Endothelial cell of umbilical vein (primary cell): ENCODE measurements at regions not wholly inside any gene's neighbourhood (a gene's known extent, or its start where the extent isn't known, plus 50 kb on each side); places are given as distances from the start of the nearest gene placed in this dataset.
A peak's percentile ranks its signal among the peaks of the same experiment; 100 is the strongest.

Experiments
- BruUV-seq: library from RNA; stranded (reverse); fragments of 400-500 nt; replicated peaks from 2 replicates; lab custom pipeline; 2021; lab: Mats Ljungman, UMichigan
- CTCF ChIA-PET: fragments of 300-600, 350-600 bp; sonication (Branson Sonifier 250); formaldehyde crosslinking; loops from one replicate; lab custom pipeline; 2021; ENCODE audit warnings: antibody characterized with exemption, inconsistent platforms; lab: Charles Lee
- POLR2A ChIA-PET: fragments of 300-600, 350-600 bp; sonication (Branson Sonifier 250); formaldehyde crosslinking; loops from one replicate; lab custom pipeline; 2021; ENCODE audit warnings: antibody characterized with exemption, inconsistent platforms; lab: Charles Lee
- DNase-seq: peaks from one replicate; pipeline ENCODE4 v3.0.0-alpha.2; 2011; ENCODE audit warnings: low read depth, low spot score
- FAIRE-seq: peaks from 2 replicates; lab custom pipeline; 2011; peaks lifted over from hg19 to GRCh38; lab: Jason Lieb, UNC
- H2AFZ ChIP-seq: 2 replicates; pipeline ENCODE4 v1.6.0; 2012; ENCODE audit warnings: low read depth, low read length, control low read depth, inconsistent platforms
- H3K27ac ChIP-seq: 2 replicates; pipeline ENCODE4 v1.5.1; 2011; ENCODE audit warnings: low read depth, mild to moderate bottlenecking, control low read depth, low read length, moderate library complexity; ENCODE audit not compliant: insufficient read depth
- H3K27me3 ChIP-seq, 2 experiments: 2 replicates each; pipeline versions ENCODE4 v1.6.0 to v1.6.1; 2011; ENCODE audit warnings: low read length in 2 of 2, mixed read lengths in 1 of 2; ENCODE audit not compliant: control insufficient read depth in 2 of 2, insufficient read depth in 2 of 2
- H3K36me3 ChIP-seq, 2 experiments: 2 replicates in 1 of 2; 3 replicates in 1 of 2; pipeline ENCODE4 v1.5.1; 2011; ENCODE audit warnings: low read length in 2 of 2, mild to moderate bottlenecking in 1 of 2, moderate library complexity in 1 of 2; ENCODE audit not compliant: control insufficient read depth in 2 of 2, insufficient read depth in 2 of 2; ENCODE audit errors: extremely low read depth in 1 of 2
- H3K4me1 ChIP-seq: 3 replicates; pipeline ENCODE4 v1.5.1; 2011; ENCODE audit warnings: mild to moderate bottlenecking, low read length; ENCODE audit not compliant: control insufficient read depth, insufficient read depth; ENCODE audit errors: extremely low read depth
- H3K4me2 ChIP-seq: 2 replicates; pipeline ENCODE4 v1.6.1; 2011; ENCODE audit warnings: low read length, control low read depth, mixed read lengths; ENCODE audit not compliant: insufficient read depth
- H3K4me3 ChIP-seq, 3 experiments: fragments of 200-600 bp in 1 of 3; sonication (generic), shearing (Covaris generic) in 1 of 3; replicated peaks in 1 of 3; 2 replicates each; pipeline ENCODE4 v1.5.1; 2011 to 2016; ENCODE audit warnings: control low read depth in 3 of 3, low read length in 3 of 3, mild to moderate bottlenecking in 2 of 3, inconsistent platforms in 1 of 3, low read depth in 1 of 3, moderate library complexity in 1 of 3; ENCODE audit not compliant: insufficient read depth in 1 of 3
- H3K79me2 ChIP-seq: 2 replicates; pipeline ENCODE4 v1.6.0; 2012; ENCODE audit warnings: low read length, inconsistent platforms; ENCODE audit not compliant: control insufficient read depth, insufficient read depth
- H3K9ac ChIP-seq: replicated peaks from 2 replicates; pipeline ENCODE3; 2011; ENCODE audit warnings: low read length, control low read depth; ENCODE audit not compliant: insufficient read depth; ENCODE audit errors: extremely low read depth
- H3K9me1 ChIP-seq: replicated peaks from 3 replicates; pipeline ENCODE4 v1.6.0; 2011; ENCODE audit warnings: mild to moderate bottlenecking, low read length; ENCODE audit not compliant: control insufficient read depth, insufficient read depth; ENCODE audit errors: extremely low read depth
- H3K9me3 ChIP-seq: replicated peaks from 2 replicates; pipeline ENCODE4 v1.5.1; 2012; ENCODE audit warnings: low read length, inconsistent platforms; ENCODE audit not compliant: control insufficient read depth, insufficient read depth
- H4K20me1 ChIP-seq: replicated peaks from 2 replicates; pipeline ENCODE3; 2011; ENCODE audit warnings: mild to moderate bottlenecking, low read length; ENCODE audit not compliant: control insufficient read depth, insufficient read depth; ENCODE audit errors: extremely low read depth
- EZH2 ChIP-seq: IDR thresholded peaks from 2 replicates; pipeline ENCODE4 v1.6.1; 2012; ENCODE audit warnings: borderline replicate concordance, low read depth, mild to moderate bottlenecking, moderate library complexity, low read length, inconsistent platforms; ENCODE audit not compliant: severe bottlenecking
- FOS ChIP-seq: IDR thresholded peaks from 2 replicates; pipeline ENCODE4 v1.6.1; 2011; ENCODE audit warnings: mild to moderate bottlenecking, low read length, moderate library complexity, borderline replicate concordance; ENCODE audit not compliant: insufficient read depth
- GATA2 ChIP-seq: IDR thresholded peaks from 2 replicates; pipeline ENCODE4 v1.7.0; 2011; ENCODE audit warnings: low read depth, mild to moderate bottlenecking, moderate library complexity, mixed read lengths, low read length; ENCODE audit not compliant: insufficient read length, insufficient read depth
- JUN ChIP-seq: IDR thresholded peaks from 2 replicates; pipeline ENCODE4 v1.6.1; 2011; ENCODE audit warnings: borderline replicate concordance, low read depth; ENCODE audit not compliant: insufficient read length, insufficient read depth
- MYC ChIP-seq: IDR thresholded peaks from one replicate; pipeline ENCODE4 v1.6.1; 2011; ENCODE audit warnings: mild to moderate bottlenecking, low read depth, low read length
- POLR2A ChIP-seq: IDR thresholded peaks from 2 replicates; pipeline ENCODE4 v1.6.1; 2012; ENCODE audit warnings: low read depth, mild to moderate bottlenecking, control low read depth, low read length
- POLR2AphosphoS5 ChIP-seq: IDR thresholded peaks from 2 replicates; pipeline ENCODE4 v1.6.1; 2012; ENCODE audit warnings: low read depth, mild to moderate bottlenecking, control low read depth, low read length, moderate library complexity; ENCODE audit not compliant: insufficient read depth
- dilution Hi-C: fragments of 300-500 bp; cut with MboI; formaldehyde crosslinking; loops from one replicate; pipeline ENCODE4 v1.15.0; 2019; ENCODE audit warnings: low sequenced_read_pairs; ENCODE audit not compliant: extremely low pct_ligation_motif_present
- intact Hi-C: fragments of 100-400 bp; cut with micrococcal nuclease; formaldehyde crosslinking; loops from one replicate; pipeline ENCODE4 v1.10.0; 2022
- TF ChIP-seq, protein P1 (sequence below), 2 donors: IDR thresholded peaks; 1 replicate in 1 of 2; 2 replicates in 1 of 2; pipeline ENCODE4 v1.5.1; 2011; ENCODE audit warnings: low read length in 2 of 2, mild to moderate bottlenecking in 2 of 2, moderate library complexity in 2 of 2, control low read depth in 1 of 2, inconsistent platforms in 1 of 2, low read depth in 1 of 2; ENCODE audit not compliant: insufficient read depth in 1 of 2; ENCODE audit errors: extremely low read depth in 1 of 2
- TF ChIP-seq, protein P2 (sequence below): IDR thresholded peaks from 2 replicates; pipeline ENCODE4 v1.6.1; 2011; ENCODE audit not compliant: insufficient read depth, insufficient read length

DNA sequence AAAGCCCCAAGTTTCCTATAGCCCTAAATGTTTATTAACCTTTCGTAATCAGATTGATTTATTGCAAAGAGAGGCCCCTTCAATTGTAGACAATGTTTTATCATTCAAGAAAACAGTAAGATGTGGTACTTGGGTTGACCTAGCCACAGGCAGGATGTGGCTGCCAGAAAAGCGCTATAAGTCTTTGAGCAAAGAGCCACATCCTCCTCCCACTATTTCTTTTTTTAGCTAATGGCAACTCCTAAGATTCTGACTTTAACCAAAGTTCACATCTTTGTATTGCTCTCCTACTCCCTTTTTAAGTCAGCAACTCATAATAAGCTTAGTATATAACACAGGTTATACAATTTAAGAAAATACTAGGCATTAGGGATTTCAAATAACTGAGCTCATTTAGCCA is 70.7 kb upstream of the PPP3CA start:
- BruUV-seq: no TSS peak
- peaks cover 24% of the 10 kb centered on the region for H3K4me1 ChIP-seq
- no peaks in the 10 kb centered on the region for H3K27me3 ChIP-seq
- no peaks in the 10 kb centered on the region for H3K79me2 ChIP-seq
- ChIA-PET CTCF (interaction anchor here (1.1 kb wide), 2 partner anchors 10 to 24 kb away, joined by 3 to 4 read pairs; no protein-coding TSS in a partner anchor), POLR2A (no interaction called here)
- H3K36me3 ChIP-seq: no peaks in the 10 kb centered on the region
- H3K9me3 ChIP-seq: no peaks in the 10 kb centered on the region
- no peak overlapping the region for H3K4me3 ChIP-seq
- intact Hi-C loops: loop anchor here (2.0 to 5.0 kb wide), 2 partner anchors 71 to 156 kb away; partner anchors contain the start of gene PPP3CA
- TF ChIP-seq POLR2A: no peak
- dilution Hi-C loops: no loop called here
- no peaks in the 10 kb centered on the region for H3K9me1 ChIP-seq
- H3K9ac ChIP-seq: no peak overlapping the region
- H4K20me1 ChIP-seq: no peaks in the 10 kb centered on the region
- DNase-seq (peak; percentile 10), FAIRE-seq (no peak)
- H2AFZ ChIP-seq: no peak overlapping the region
- H3K4me2 ChIP-seq: no peak overlapping the region
- no peak overlapping the region for H3K27ac ChIP-seq

DNA sequence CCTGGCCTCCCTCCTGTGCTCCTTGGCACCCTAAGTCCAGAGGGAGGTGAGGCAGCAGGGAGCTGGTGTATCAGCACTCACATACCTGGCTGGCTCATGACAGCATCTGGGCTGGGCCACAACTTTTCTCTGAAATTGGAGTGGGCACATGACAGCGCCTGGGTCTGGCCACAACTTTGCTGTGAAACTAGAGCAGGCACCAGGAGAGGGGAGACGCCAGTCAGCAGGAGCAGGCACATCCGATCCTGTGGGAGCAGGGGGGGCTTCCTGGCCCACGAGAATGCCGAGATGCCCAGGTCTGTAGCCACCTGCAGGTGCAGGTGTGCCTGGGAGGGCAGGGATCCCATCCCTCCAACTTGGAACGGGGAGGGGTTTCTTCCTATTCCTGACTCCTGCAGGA is 69.7 kb upstream of the PPP3CA start:
- dilution Hi-C loops: no loop called here

More for the DNA sequence above, 69.7 kb upstream of the PPP3CA start:
- no peak overlapping the region for H3K4me3 ChIP-seq
- H3K36me3 ChIP-seq: no peaks in the 10 kb centered on the region
- H3K4me1 ChIP-seq: peaks cover 24% of the 10 kb centered on the region
- CTCF ChIA-PET: interaction anchor here (1.1 kb wide), 1 partner anchor 11 kb away, joined by 4 read pairs; no protein-coding TSS in a partner anchor
- intact Hi-C loops: loop anchor here (5.0 kb wide), 1 partner anchor 155 kb away; no protein-coding TSS in a partner anchor
- no peaks in the 10 kb centered on the region for H3K27me3 ChIP-seq
- TF ChIP-seq EZH2 (no peak), JUN (no peak), MYC (no peak), POLR2A (no peak), POLR2AphosphoS5 (no peak), GATA2 (no peak), FOS (no peak)
- TF ChIP-seq, protein P1, sequence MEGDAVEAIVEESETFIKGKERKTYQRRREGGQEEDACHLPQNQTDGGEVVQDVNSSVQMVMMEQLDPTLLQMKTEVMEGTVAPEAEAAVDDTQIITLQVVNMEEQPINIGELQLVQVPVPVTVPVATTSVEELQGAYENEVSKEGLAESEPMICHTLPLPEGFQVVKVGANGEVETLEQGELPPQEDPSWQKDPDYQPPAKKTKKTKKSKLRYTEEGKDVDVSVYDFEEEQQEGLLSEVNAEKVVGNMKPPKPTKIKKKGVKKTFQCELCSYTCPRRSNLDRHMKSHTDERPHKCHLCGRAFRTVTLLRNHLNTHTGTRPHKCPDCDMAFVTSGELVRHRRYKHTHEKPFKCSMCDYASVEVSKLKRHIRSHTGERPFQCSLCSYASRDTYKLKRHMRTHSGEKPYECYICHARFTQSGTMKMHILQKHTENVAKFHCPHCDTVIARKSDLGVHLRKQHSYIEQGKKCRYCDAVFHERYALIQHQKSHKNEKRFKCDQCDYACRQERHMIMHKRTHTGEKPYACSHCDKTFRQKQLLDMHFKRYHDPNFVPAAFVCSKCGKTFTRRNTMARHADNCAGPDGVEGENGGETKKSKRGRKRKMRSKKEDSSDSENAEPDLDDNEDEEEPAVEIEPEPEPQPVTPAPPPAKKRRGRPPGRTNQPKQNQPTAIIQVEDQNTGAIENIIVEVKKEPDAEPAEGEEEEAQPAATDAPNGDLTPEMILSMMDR (IDR thresholded peaks at IDR 0.05; ENCODE audit: extremely low read depth in 1 of 2, insufficient read depth in 1 of 2, low read depth in 1 of 2, low read length in 2 of 2): no peak
- TF ChIP-seq, protein P2, sequence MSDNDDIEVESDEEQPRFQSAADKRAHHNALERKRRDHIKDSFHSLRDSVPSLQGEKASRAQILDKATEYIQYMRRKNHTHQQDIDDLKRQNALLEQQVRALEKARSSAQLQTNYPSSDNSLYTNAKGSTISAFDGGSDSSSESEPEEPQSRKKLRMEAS: no peak
- no peaks in the 10 kb centered on the region for H4K20me1 ChIP-seq
- no peak for FAIRE-seq
- H2AFZ ChIP-seq: no peak overlapping the region
- H3K9ac ChIP-seq: no peak overlapping the region
- H3K27ac ChIP-seq: no peak overlapping the region
- no peaks in the 10 kb centered on the region for H3K9me1 ChIP-seq
- no peak for DNase-seq
- POLR2A ChIA-PET: no interaction called here
- H3K9me3 ChIP-seq: no peaks in the 10 kb centered on the region
- BruUV-seq: no TSS peak
- H3K4me2 ChIP-seq: no peak overlapping the region
- H3K79me2 ChIP-seq: no peaks in the 10 kb centered on the region
